GM23338 (cell line): ENCODE measurements at regions not wholly inside any gene's neighbourhood (a gene's known extent, or its start where the extent isn't known, plus 50 kb on each side); places are given as distances from the start of the nearest gene placed in this dataset.

Source experiments
- ATAC-seq: fragments of 200-7000 bp; cut with Tn5 transposase; 3 replicates; pipeline ENCODE4 v1.9.1; 2020
- DNase-seq: peaks from one replicate; pipeline ENCODE4 v3.0.0-alpha.2; 2015; ENCODE audit warnings: low spot score
- H2AFZ ChIP-seq: fragments of 200-600 bp; sonication (generic); 2 replicates; pipeline ENCODE4 v1.8.0; 2016; ENCODE audit warnings: antibody characterized with exemption, mild to moderate bottlenecking, moderate library complexity
- H3F3A ChIP-seq: fragments of 200-600 bp; sonication (generic); replicated peaks from 2 replicates; pipeline ENCODE4 v1.8.0; 2017; ENCODE audit warnings: antibody characterized with exemption, mixed run types, low read depth
- H3K27ac ChIP-seq: fragments of 200-600 bp; sonication (generic); 2 replicates; pipeline ENCODE4 v1.6.1; 2016; ENCODE audit warnings: low read depth
- H3K27me3 ChIP-seq: fragments of 200-600 bp; sonication (generic); 2 replicates; pipeline ENCODE4 v1.8.0; 2016; ENCODE audit warnings: mild to moderate bottlenecking, mixed run types, moderate library complexity; ENCODE audit not compliant: insufficient read depth
- H3K36me3 ChIP-seq: fragments of 200-600 bp; sonication (generic); 2 replicates; pipeline ENCODE4 v1.8.0; 2016; ENCODE audit warnings: mild to moderate bottlenecking; ENCODE audit not compliant: insufficient read depth
- H3K4me1 ChIP-seq: fragments of 200-600 bp; sonication (generic); 2 replicates; pipeline ENCODE4 v1.8.0; 2016; ENCODE audit warnings: mild to moderate bottlenecking, moderate library complexity; ENCODE audit not compliant: insufficient read depth
- H3K4me2 ChIP-seq: fragments of 200-600 bp; sonication (generic); 2 replicates; pipeline ENCODE4 v1.7.1; 2017; ENCODE audit warnings: mixed run types
- H3K4me3 ChIP-seq: fragments of 200-600 bp; sonication (generic); 2 replicates; pipeline ENCODE4 v1.6.1; 2016; ENCODE audit warnings: mixed run types
- H3K79me2 ChIP-seq: fragments of 200-600 bp; sonication (generic); replicated peaks from 2 replicates; pipeline ENCODE4 v1.8.0; 2017; ENCODE audit warnings: mild to moderate bottlenecking; ENCODE audit not compliant: insufficient read depth
- H3K9me2 ChIP-seq: fragments of 200-600 bp; sonication (generic); 2 replicates; pipeline ENCODE4 v1.8.0; 2017; ENCODE audit not compliant: insufficient read depth
- H4K20me1 ChIP-seq: fragments of 200-600 bp; sonication (generic); replicated peaks from 2 replicates; pipeline ENCODE4 v1.8.0; 2017; ENCODE audit warnings: mild to moderate bottlenecking; ENCODE audit not compliant: insufficient read depth
- H3K27ac Mint-ChIP-seq: 2 replicates; pipeline ENCODE4 v1.8.0; 2020; ENCODE audit warnings: inconsistent platforms, mild to moderate bottlenecking, moderate library complexity, mixed read lengths
- H3K27me3 Mint-ChIP-seq: 3 replicates; pipeline ENCODE4 v1.8.0; 2022; ENCODE audit warnings: low read depth, mild to moderate bottlenecking, moderate library complexity, mixed read lengths, inconsistent platforms; ENCODE audit not compliant: insufficient read depth, poor library complexity
- H3K36me3 Mint-ChIP-seq: 3 replicates; pipeline ENCODE4 v1.8.0; 2021; ENCODE audit warnings: low read depth, mild to moderate bottlenecking, inconsistent platforms, moderate library complexity, mixed read lengths
- H3K4me1 Mint-ChIP-seq: 3 replicates; pipeline ENCODE4 v1.8.0; 2020; ENCODE audit warnings: mild to moderate bottlenecking, inconsistent platforms, mixed read lengths
- H3K4me3 Mint-ChIP-seq: 3 replicates; pipeline ENCODE4 v1.8.0; 2021; ENCODE audit warnings: moderate library complexity, mild to moderate bottlenecking, inconsistent platforms, mixed read lengths
- H3K9me3 Mint-ChIP-seq: 3 replicates; pipeline ENCODE4 v1.8.0; 2020; ENCODE audit warnings: moderate library complexity, mild to moderate bottlenecking, inconsistent platforms, mixed read lengths
- CREB1 ChIP-seq: fragments of 250-450 bp; sonication (Bioruptor Pico); IDR thresholded peaks from 2 replicates; pipeline ENCODE4 v1.5.0; 2020; ENCODE audit warnings: low read depth, mild to moderate bottlenecking, moderate library complexity
- CTCF ChIP-seq, 2 experiments: fragments of 200-600 bp in 1 of 2; sonication (generic) in 1 of 2; conservative IDR thresholded peaks; 2 replicates each; pipeline versions ENCODE4 v1.5.1 to v1.6.1; 2016 to 2017; ENCODE audit warnings: antibody characterized with exemption in 2 of 2, low read depth in 2 of 2, mild to moderate bottlenecking in 2 of 2, moderate library complexity in 1 of 2
- ETS1 ChIP-seq: IDR thresholded peaks from 2 replicates; pipeline ENCODE4 v1.6.1; 2016; ENCODE audit warnings: antibody characterized with exemption
- EZH2phosphoT487 ChIP-seq: fragments of 200-600 bp; sonication (generic); IDR thresholded peaks from one replicate; pipeline ENCODE4 v1.8.1; 2018; ENCODE audit warnings: antibody characterized with exemption; ENCODE audit not compliant: unreplicated experiment
- NANOG ChIP-seq: IDR thresholded peaks from 2 replicates; pipeline ENCODE4 v1.6.1; 2016; ENCODE audit warnings: antibody characterized with exemption, borderline replicate concordance
- REST ChIP-seq: IDR thresholded peaks from one replicate; pipeline ENCODE4 v1.6.1; 2018; ENCODE audit warnings: antibody characterized with exemption; ENCODE audit not compliant: unreplicated experiment
- STAT1 ChIP-seq: IDR thresholded peaks from one replicate; pipeline ENCODE4 v1.6.1; 2016; ENCODE audit warnings: antibody characterized with exemption; ENCODE audit not compliant: unreplicated experiment
- ZNF114 ChIP-seq: fragments of 250-450 bp; sonication (Bioruptor Pico); IDR thresholded peaks from 2 replicates; pipeline ENCODE4 v1.5.0; 2020; ENCODE audit warnings: mild to moderate bottlenecking, moderate library complexity
- ZNF331 ChIP-seq: fragments of 250-450 bp; sonication (Bioruptor Pico); IDR thresholded peaks from 2 replicates; pipeline ENCODE4 v1.5.0; 2020; ENCODE audit warnings: low read depth, mild to moderate bottlenecking, moderate library complexity

- no peak for TF ChIP-seq REST
- no peak for TF ChIP-seq ZNF114 (CRISPR knock-in tag)
- no peak for TF ChIP-seq STAT1
- no peak for TF ChIP-seq ETS1
- TF ChIP-seq CREB1 (CRISPR knock-in tag), result no peak
- no peak for TF ChIP-seq CTCF (conservative IDR thresholded peaks at IDR 0.05; ENCODE audit: low read depth in 2 of 2)
- no peak for TF ChIP-seq NANOG
- no peak for TF ChIP-seq EZH2phosphoT487
These were observed 429.4 kb upstream of the TMTC1 start (continued) for GRCh38 chr12:30213166-30213565.

- Histone ChIP-seq H3K4me1 (peaks cover under 1% of the 10 kb centered on the region; the same call in 1 of the 2 replicates), H2AFZ (no peak overlapping the region), H3K4me3 (no peak overlapping the region), H3F3A (no peaks in the 10 kb centered on the region), H3K36me3 (no peaks in the 10 kb centered on the region), H3K9me2 (no peaks in the 10 kb centered on the region), H4K20me1 (no peaks in the 10 kb centered on the region), H3K27ac (no peak overlapping the region), H3K27me3 (no peaks in the 10 kb centered on the region), H3K79me2 (no peaks in the 10 kb centered on the region), H3K4me2 (no peak overlapping the region)
- ATAC-seq (no peak), DNase-seq (no peak)
- H3K4me3 Mint-ChIP-seq, result no peak overlapping the region
- H3K27ac Mint-ChIP-seq, result no peak overlapping the region
- H3K4me1 Mint-ChIP-seq, result peaks cover 8% of the 10 kb centered on the region; the same call in 2 of the 3 replicates
- H3K27me3 Mint-ChIP-seq, result peaks cover 4% of the 10 kb centered on the region
- no peaks in the 10 kb centered on the region for H3K36me3 Mint-ChIP-seq
- H3K9me3 Mint-ChIP-seq, result no peaks in the 10 kb centered on the region
- no peak for TF ChIP-seq ZNF331 (CRISPR knock-in tag)
- no peak for TF ChIP-seq CREB1 (CRISPR knock-in tag)
- TF ChIP-seq ETS1, result no peak
- no peak for TF ChIP-seq EZH2phosphoT487
- no peak for TF ChIP-seq REST
- TF ChIP-seq NANOG, result no peak
- TF ChIP-seq CTCF (conservative IDR thresholded peaks at IDR 0.05; ENCODE audit: low read depth in 2 of 2), result no peak
- no peak for TF ChIP-seq STAT1
- no peak for TF ChIP-seq ZNF114 (CRISPR knock-in tag)
These were observed 428.0 kb upstream of the TMTC1 start for GRCh38 chr12:30211743-30212142.
